GM21717 (cell line): ENCODE measurements at regions not wholly inside any gene's neighbourhood (a gene's known extent, or its start where the extent isn't known, plus 50 kb on each side); places are given as distances from the start of the nearest gene placed in this dataset.
"Not testable (repeated sequence)": the region's sequence is repeated elsewhere in the genome, so short reads cannot be mapped to it uniquely, and the experiment has no call there.

ENCODE experiments used
- ATAC-seq: cut with Tn5 transposase; IDR thresholded peaks from one replicate; pipeline ENCODE4 v1.9.1; 2021; ENCODE audit warnings: mild to moderate bottlenecking, moderate library complexity; ENCODE audit not compliant: unreplicated experiment

DNA sequence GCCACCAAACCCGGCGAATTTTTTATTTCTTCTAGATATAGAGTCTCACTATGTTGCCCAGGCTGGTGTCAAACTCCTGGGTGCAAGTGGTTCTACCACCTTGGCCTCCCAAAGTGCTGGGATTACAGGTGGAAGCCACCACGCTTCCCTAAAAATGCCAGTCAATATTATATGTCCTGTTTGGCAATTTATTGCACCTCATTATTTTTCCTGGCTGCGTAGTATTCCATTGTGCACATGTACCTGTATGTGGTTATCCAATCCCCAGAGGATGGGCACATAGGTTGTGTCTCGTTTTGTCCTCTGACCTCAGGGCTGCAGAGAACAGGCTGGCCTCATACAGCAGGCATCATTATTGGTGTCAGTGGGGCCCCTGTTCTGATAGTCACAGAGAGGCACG lies 181.7 kb downstream of the C9orf50 start:
- no peak for ATAC-seq

- no peak for ATAC-seq
Measured at GRCh38 chr9:129437626-129438323, 183.1 kb downstream of the C9orf50 start.

- ATAC-seq: no peak
Measured at GRCh38 chr9:129436751-129437625, 183.9 kb downstream of the C9orf50 start.

- no peak for ATAC-seq
Measured at GRCh38 chr9:129435988-129436717, 184.7 kb downstream of the C9orf50 start.

DNA sequence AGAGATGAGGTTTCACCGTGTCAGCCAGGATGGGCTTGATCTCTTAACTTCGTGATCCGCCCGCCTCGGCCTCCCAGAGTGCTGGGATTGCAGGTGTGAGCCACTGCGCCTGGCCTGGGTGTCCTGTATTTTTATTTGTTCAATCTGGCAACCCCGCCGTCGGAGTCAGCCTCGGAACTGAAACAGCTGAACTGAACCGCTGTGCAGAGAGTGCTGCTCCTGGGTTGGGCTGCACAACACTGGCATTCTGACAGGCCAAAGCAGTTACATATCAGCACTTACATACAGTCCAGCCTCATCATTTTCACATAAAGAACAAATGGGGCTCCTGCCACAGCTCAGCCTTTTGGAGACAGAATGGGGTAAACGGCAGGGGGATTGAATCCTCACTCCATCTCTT lies 185.6 kb downstream of the C9orf50 start:
- ATAC-seq: no peak

DNA sequence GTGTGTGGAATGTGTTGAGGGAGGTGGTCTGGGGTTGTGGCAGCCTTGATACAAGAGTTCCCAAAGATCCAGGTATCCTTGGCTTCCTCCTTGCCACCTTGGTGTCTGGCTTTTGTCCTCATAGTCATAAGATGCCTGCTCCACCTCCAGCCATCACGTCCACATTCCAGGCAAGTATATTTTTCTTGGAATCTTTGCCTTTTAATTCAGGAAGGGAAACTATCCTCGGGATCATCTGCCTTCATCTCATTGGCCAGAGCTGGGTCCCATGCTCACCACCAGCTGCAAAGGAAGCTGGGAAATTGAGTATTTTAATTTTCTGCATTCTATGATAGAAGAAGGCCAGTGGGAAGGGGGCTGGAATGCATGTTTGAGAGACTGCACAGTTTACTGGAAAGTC lies 186.7 kb downstream of the C9orf50 start:
- no peak for ATAC-seq

GRCh38 chr9:129432297-129433154 lies 188.4 kb downstream of the C9orf50 start:
- no peak for ATAC-seq

DNA sequence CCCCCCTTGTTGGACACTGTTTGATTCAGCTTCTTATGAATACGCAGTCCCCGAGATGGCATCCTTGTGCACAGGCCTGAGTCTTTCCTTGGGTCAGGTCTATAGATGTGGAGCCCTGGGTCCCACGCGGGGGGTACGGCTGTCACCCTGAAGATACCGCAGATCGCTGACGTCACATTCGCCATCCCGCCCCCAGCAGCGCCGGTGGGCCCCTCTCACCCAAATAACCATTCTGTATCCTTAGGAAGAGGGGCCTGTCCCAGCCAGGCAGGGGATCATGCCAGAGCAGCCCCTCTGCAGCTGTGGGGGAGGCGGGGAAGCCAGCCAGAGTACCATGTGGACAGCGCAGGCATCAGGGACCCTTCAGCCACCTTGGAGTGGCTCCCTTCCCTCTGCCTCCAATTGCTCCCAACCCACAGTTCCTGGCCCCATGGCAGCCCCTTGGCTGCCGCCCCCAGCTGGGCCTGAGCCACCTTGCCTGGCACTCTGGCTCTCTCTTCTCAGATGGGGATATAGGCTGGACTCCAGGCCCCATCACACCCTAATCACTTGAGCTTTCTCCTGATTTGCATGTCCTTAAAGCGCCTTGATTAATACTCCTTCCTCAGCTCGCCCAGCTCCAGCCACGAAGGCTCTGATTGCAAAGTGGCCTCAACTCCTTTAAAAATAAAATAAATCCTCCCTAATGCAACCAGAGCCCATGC lies 189.8 kb downstream of the C9orf50 start:
- ATAC-seq: no peak

DNA sequence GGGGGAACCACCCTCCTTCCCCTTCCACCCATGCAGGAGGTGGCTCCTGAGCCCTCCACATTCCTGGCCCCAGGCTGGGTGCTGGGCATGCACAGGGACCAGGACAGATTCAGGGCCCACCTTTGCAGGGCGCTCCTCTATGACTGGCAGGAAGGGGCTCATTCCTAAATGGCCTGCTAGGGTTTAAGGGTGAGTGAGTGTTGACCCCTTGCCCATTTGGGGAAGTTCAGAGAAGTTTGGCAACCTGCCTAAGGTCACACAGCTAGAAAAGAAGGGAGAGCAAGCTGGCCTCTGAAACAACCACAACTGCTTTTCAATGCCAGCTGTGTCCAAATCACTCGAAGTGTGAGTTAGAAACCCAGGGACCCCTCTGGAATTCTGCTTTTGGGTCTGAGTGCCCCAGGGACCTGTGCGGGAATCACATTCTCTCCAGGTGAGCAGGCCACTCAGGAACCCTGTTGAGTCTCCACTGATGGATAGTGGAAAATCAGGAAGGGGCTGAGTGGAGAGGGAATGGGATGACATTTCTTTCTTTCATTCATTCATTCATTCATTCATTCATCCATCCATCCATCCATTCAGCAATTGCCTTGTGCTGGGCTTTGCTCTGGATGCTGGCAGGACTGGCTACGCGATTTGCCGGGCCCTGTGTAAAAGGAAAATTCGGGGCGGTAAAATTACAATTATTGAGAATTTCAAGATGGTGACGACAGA lies 191.9 kb downstream of the C9orf50 start:
- ATAC-seq: no peak

DNA sequence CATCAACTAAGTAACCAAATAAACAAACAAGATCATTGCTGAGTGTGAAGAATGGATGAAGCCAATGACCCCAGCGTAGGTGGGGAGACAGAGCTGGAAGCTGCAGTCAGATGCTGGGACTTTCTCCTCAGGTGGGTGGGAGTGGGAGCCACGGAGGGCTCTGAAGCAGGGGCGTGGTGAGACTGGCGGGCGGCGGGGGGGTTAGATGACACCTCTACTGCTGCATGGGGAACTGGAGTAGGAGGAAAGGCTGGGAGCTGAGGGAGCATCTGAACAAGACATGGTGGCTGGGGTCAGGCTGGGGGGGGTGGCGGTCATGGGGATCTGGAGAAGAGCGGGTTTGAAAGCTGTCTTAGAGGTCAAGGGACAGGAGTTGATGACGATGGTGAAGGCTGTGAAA lies 193.8 kb downstream of the C9orf50 start:
- ATAC-seq: no peak

DNA sequence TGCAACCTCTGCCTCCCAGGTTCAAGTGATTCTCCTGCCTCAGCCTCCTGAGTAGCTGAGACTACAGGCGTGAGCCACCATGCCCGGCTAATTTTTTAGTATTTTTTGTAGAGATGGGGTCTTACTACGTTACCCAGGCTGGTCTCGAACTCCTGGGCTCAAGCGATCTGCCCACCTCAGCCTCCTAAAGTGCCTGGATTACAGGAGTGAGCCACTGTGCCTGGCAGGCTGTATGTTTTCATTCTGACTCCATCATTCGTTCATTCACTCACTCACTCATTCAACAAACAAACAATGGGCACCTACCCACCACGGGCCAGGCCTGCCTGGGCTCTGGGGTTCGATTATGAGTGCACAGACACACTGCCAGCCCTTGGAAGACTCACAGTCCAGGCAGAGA lies 197.1 kb downstream of the C9orf50 start:
- ATAC-seq: not testable (repeated sequence)

DNA sequence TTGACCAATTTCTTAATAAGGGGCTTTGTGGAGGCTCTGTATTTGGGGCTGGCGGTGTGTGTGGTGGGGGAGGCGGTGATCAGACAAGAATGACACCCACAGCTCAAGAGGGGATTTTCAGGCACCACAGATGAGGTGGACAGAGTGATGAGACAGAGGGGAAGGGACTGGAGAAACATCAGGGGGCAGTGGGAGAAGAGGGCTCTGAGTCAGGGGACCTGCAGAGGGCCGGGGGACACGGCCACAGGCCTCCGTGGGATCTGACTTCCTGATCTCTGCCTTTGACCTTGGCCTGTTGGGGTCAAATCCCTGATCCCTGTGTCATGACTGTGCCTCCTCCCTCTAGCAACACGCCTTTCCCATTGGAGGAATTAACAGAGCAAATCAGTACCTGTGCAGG lies 197.7 kb downstream of the C9orf50 start:
- no peak for ATAC-seq

DNA sequence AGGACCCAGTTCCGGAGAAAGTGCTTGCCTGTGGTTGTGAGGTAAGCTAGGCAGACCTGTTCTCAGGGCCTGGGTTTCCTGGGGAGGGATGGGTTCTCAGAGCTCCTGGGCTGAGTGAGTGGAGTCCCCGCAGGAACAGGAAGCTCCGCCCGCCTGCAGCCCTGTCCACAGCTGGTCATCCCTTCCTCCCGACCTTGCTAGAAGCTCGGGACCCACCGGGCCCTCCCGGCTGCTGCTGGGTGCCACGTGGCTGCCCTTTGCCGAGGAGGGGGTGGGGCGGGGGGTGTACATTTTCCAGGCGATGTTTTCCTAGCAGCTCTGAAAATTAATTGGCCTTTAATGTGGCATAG lies 198.1 kb downstream of the C9orf50 start:
- ATAC-seq: no peak

- no peak for ATAC-seq
Measured at GRCh38 chr9:129422032-129422842, 198.7 kb downstream of the C9orf50 start.

GRCh38 chr9:129421371-129421770 lies 199.5 kb downstream of the C9orf50 start:
- no peak for ATAC-seq

- ATAC-seq: no peak
Measured at GRCh38 chr9:129420721-129421120, 200.2 kb downstream of the C9orf50 start.

DNA sequence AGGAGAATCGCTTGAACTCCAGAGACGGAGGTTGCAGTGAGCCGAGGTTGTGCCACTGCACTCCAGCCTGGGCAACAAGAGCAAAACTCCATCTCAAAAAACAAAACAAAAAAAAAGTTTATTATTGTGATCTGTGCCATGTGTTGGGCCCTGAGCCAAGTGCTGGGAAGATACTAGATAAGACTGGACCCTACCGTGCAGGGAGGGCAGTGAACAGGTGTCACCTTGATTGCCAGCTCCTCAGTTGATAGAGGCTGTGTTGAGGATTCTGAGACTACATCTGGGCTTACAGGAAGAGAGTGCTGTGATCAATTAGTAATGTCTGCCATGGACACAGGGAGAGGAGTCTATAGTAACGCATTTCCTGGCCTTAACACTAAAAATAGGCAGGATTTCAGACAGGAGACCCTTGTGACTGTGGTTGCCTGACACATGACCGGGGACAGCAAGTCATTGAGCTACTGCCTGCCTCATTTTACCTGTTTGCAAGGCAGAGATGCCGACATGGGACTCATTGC lies 201.5 kb downstream of the C9orf50 start:
- ATAC-seq: no peak

GRCh38 chr9:129418451-129418850 lies 202.4 kb downstream of the C9orf50 start:
- ATAC-seq: no peak
